GM13976 (cell line): ENCODE measurements at regions not wholly inside any gene's neighbourhood (a gene's known extent, or its start where the extent isn't known, plus 50 kb on each side); places are given as distances from the start of the nearest gene placed in this dataset.

ENCODE experiments used
- DNase-seq: peaks from one replicate; pipeline ENCODE4 v3.0.0; 2012; ENCODE audit warnings: low spot score
- CTCF ChIP-seq: IDR thresholded peaks from 2 replicates; pipeline ENCODE4 v1.5.1; 2012; ENCODE audit warnings: borderline replicate concordance, mild to moderate bottlenecking; ENCODE audit not compliant: insufficient read depth; ENCODE audit errors: extremely low read depth, missing control alignments, control extremely low read depth
- in situ Hi-C: fragments of 300-500 bp; cut with MboI; formaldehyde crosslinking; loops from one replicate; pipeline ENCODE4 v1.12.0; 2022; ENCODE audit warnings: low sequenced_read_pairs, mixed read lengths, inconsistent platforms; ENCODE audit not compliant: unreplicated experiment

- no peak for TF ChIP-seq CTCF
- in situ Hi-C loops: no loop called here
- no peak for DNase-seq
Observed at GRCh38 chr12:107164392-107164791, 71.0 kb upstream of the CRY1 start.

GRCh38 chr12:107165581-107165980, 72.2 kb upstream of the CRY1 start:
- in situ Hi-C loops: no loop called here
- DNase-seq: no peak
- TF ChIP-seq CTCF: no peak

GRCh38 chr12:107167756-107168155, 74.4 kb upstream of the CRY1 start:
- in situ Hi-C loops: no loop called here
- DNase-seq: no peak
- no peak for TF ChIP-seq CTCF

GRCh38 chr12:107169200-107169599, 75.9 kb upstream of the CRY1 start:
- in situ Hi-C loops: no loop called here
- DNase-seq: no peak
- no peak for TF ChIP-seq CTCF

GRCh38 chr12:107178776-107179175, 85.4 kb upstream of the CRY1 start:
- no peak for TF ChIP-seq CTCF
- no peak for DNase-seq
- in situ Hi-C loops: no loop called here

- DNase-seq: no peak
- TF ChIP-seq CTCF: no peak
- in situ Hi-C loops: no loop called here
Observed at GRCh38 chr12:107179871-107180270, 86.5 kb upstream of the CRY1 start.

GRCh38 chr12:107180272-107180671, 86.9 kb upstream of the CRY1 start:
- in situ Hi-C loops: no loop called here
- DNase-seq: no peak
- TF ChIP-seq CTCF: no peak
